ENCODE measurements at regions not wholly inside any gene's neighbourhood (a gene's known extent, or its start where the extent isn't known, plus 50 kb on each side); places are given as distances from the start of the nearest gene placed in this dataset.

- H3K27ac ChIP-seq (ENCODE audit: low read depth): no peak overlapping the region
- peaks cover 5% of the 10 kb centered on the region; the same call in 1 of the 3 replicates for H3K4me1 Mint-ChIP-seq
- H3K4me1 ChIP-seq (ENCODE audit: insufficient read depth): no peaks in the 10 kb centered on the region
- no peak overlapping the region for H3K4me3 ChIP-seq
- DNase-seq (ENCODE audit: low spot score) (no peak), ATAC-seq (no peak)
- no peaks in the 10 kb centered on the region; the same call in 2 of the 3 replicates for H3K9me3 Mint-ChIP-seq
- H3K27me3 ChIP-seq (ENCODE audit: insufficient read depth): no peaks in the 10 kb centered on the region
- no peaks in the 10 kb centered on the region for H3K9me2 ChIP-seq (ENCODE audit: insufficient read depth)
- H3K4me2 ChIP-seq: no peak overlapping the region
- no peak for TF ChIP-seq EZH2 (IDR thresholded peaks at IDR 0.05; ENCODE audit: low read depth, unreplicated experiment)
- TF ChIP-seq CREB1 (CRISPR knock-in tag; IDR thresholded peaks at IDR 0.05; ENCODE audit: low read depth): no peak
- TF ChIP-seq EZH2phosphoT487 (IDR thresholded peaks at IDR 0.05; ENCODE audit: unreplicated experiment): no peak
- no peak for TF ChIP-seq NANOG (IDR thresholded peaks at IDR 0.05; ENCODE audit: borderline replicate concordance)
- TF ChIP-seq ZNF462 (CRISPR knock-in tag; IDR thresholded peaks at IDR 0.05): no peak
- no peak for TF ChIP-seq ETS1 (IDR thresholded peaks at IDR 0.05)
- TF ChIP-seq CTCF (conservative IDR thresholded peaks at IDR 0.05; ENCODE audit: low read depth in 2 of 2): no peak
- TF ChIP-seq JUNB (IDR thresholded peaks at IDR 0.05; ENCODE audit: unreplicated experiment): no peak
- no peak for TF ChIP-seq STAT1 (IDR thresholded peaks at IDR 0.05; ENCODE audit: unreplicated experiment)
- H3F3A ChIP-seq (replicated peaks; ENCODE audit: low read depth): no peaks in the 10 kb centered on the region
- no peaks in the 10 kb centered on the region for H4K20me1 ChIP-seq (replicated peaks; ENCODE audit: insufficient read depth)
- no peaks in the 10 kb centered on the region for H3K27me3 Mint-ChIP-seq (ENCODE audit: insufficient read depth, low read depth, poor library complexity)
- no peak overlapping the region for H2AFZ ChIP-seq
- H3K36me3 Mint-ChIP-seq (ENCODE audit: low read depth): no peaks in the 10 kb centered on the region
- H3K36me3 ChIP-seq (ENCODE audit: insufficient read depth): no peaks in the 10 kb centered on the region
- H3K4me3 Mint-ChIP-seq: no peak overlapping the region
- H3K27ac Mint-ChIP-seq: no peak overlapping the region
- H3K79me2 ChIP-seq (replicated peaks; ENCODE audit: insufficient read depth): no peaks in the 10 kb centered on the region
Measured at GRCh38 chr2:136054856-136055255, 63.1 kb downstream of the CXCR4 start.

Measured in GM23338 (cell line).